GM23248 (cell line): ENCODE measurements at regions not wholly inside any gene's neighbourhood (a gene's known extent, or its start where the extent isn't known, plus 50 kb on each side); places are given as distances from the start of the nearest gene placed in this dataset.
A peak's percentile ranks its signal among the peaks of the same experiment; 100 is the strongest.

Experiments used
- DNase-seq: peaks from one replicate; pipeline ENCODE4 v3.0.0-alpha.2; 2015
- H2AFZ ChIP-seq: fragments of 200-600 bp; sonication (generic); 2 replicates; pipeline ENCODE4 v1.6.1; 2016; ENCODE audit warnings: antibody characterized with exemption
- H3F3A ChIP-seq: fragments of 200-600 bp; sonication (generic); 2 replicates; pipeline ENCODE4 v1.6.1; 2016; ENCODE audit warnings: mild to moderate bottlenecking, antibody characterized with exemption, mixed run types; ENCODE audit not compliant: insufficient read depth
- H3K27ac ChIP-seq: fragments of 200-600 bp; sonication (generic); 2 replicates; pipeline ENCODE4 v1.5.1; 2016; ENCODE audit warnings: mild to moderate bottlenecking
- H3K27me3 ChIP-seq: fragments of 200-600 bp; sonication (generic); replicated peaks from 2 replicates; pipeline ENCODE4 v1.6.1; 2016; ENCODE audit warnings: mild to moderate bottlenecking; ENCODE audit not compliant: insufficient read depth
- H3K36me3 ChIP-seq: fragments of 200-600 bp; sonication (generic); 2 replicates; pipeline ENCODE4 v1.6.1; 2016; ENCODE audit warnings: low read depth, mild to moderate bottlenecking
- H3K4me1 ChIP-seq: fragments of 200-600 bp; sonication (generic); 2 replicates; pipeline ENCODE4 v1.6.1; 2016; ENCODE audit warnings: mild to moderate bottlenecking; ENCODE audit not compliant: insufficient read depth
- H3K4me2 ChIP-seq: fragments of 200-600 bp; sonication (generic); one replicate; pipeline ENCODE4 v1.6.1; 2016; ENCODE audit warnings: mild to moderate bottlenecking; ENCODE audit not compliant: unreplicated experiment
- H3K4me3 ChIP-seq: fragments of 200-600 bp; sonication (generic); 2 replicates; pipeline ENCODE4 v1.5.1; 2016; ENCODE audit warnings: mild to moderate bottlenecking
- H3K79me2 ChIP-seq: fragments of 200-600 bp; sonication (generic); 2 replicates; pipeline ENCODE4 v1.6.1; 2016; ENCODE audit warnings: mild to moderate bottlenecking; ENCODE audit not compliant: insufficient read depth
- H3K9ac ChIP-seq: fragments of 200-600 bp; sonication (generic); 2 replicates; pipeline ENCODE4 v1.6.1; 2016; ENCODE audit warnings: mild to moderate bottlenecking
- H3K9me2 ChIP-seq: fragments of 200-600 bp; sonication (generic); 2 replicates; pipeline ENCODE4 v1.6.1; 2016; ENCODE audit warnings: mixed run types, mild to moderate bottlenecking, moderate library complexity; ENCODE audit not compliant: insufficient read depth
- H3K9me3 ChIP-seq: fragments of 200-600 bp; sonication (generic); one replicate; pipeline ENCODE4 v1.6.1; 2017; ENCODE audit warnings: low read depth
- H4K20me1 ChIP-seq: fragments of 200-600 bp; sonication (generic); 2 replicates; pipeline ENCODE4 v1.6.0; 2016; ENCODE audit not compliant: insufficient read depth
- EZH2 ChIP-seq: fragments of 200-600 bp; sonication (generic); IDR thresholded peaks from 2 replicates; pipeline ENCODE4 v1.6.1; 2018; ENCODE audit warnings: antibody characterized with exemption, mild to moderate bottlenecking; ENCODE audit not compliant: insufficient read depth, poor library complexity, severe bottlenecking
- EZH2phosphoT487 ChIP-seq: fragments of 200-600 bp; sonication (generic); IDR thresholded peaks from 2 replicates; pipeline ENCODE4 v1.6.1; 2018; ENCODE audit warnings: antibody characterized with exemption, moderate library complexity, mild to moderate bottlenecking, low read depth; ENCODE audit not compliant: insufficient read depth
- WGBS, 2 experiments: methylation state at CpG; one replicate each; pipeline ENCODE4 v1.1.6; 2015 to 2017; ENCODE audit warnings: low lambda C conversion rate in 2 of 2, low coverage in 1 of 2; ENCODE audit errors: missing lambda C conversion rate in 2 of 2; 5-methylcytosine and 5-hydroxymethylcytosine counted together
- in situ Hi-C: fragments of 300-500 bp; cut with MboI; formaldehyde crosslinking; loops from 2 replicates; pipeline ENCODE4 v1.15.0; 2020

- Histone ChIP-seq H3K4me2 (no peak overlapping the region), H3K27ac (no peak overlapping the region), H3K9me3 (no peaks in the 10 kb centered on the region), H3K9me2 (no peaks in the 10 kb centered on the region), H3K36me3 (no peaks in the 10 kb centered on the region), H2AFZ (peak overlapping the region; percentile 45; the same call in 1 of the 2 replicates), H3K79me2 (no peaks in the 10 kb centered on the region), H3K9ac (no peak overlapping the region), H4K20me1 (no peaks in the 10 kb centered on the region), H3K27me3 (no peaks in the 10 kb centered on the region), H3K4me3 (no peak overlapping the region), H3K4me1 (0 out of 2 replicates have a peak, but pooled peaks cover 3% of the 10 kb centered on the region), H3F3A (no peaks in the 10 kb centered on the region)
- DNase-seq: no peak
- in situ Hi-C loops: no loop called here
- 51 to 61% methylated on average over 7 of the region's 7 CpGs for WGBS, 2 experiments
- TF ChIP-seq EZH2phosphoT487 (no peak), EZH2 (no peak)
These were observed 109.3 kb upstream of the SNX19 start for GRCh38 chr11:131025421-131026125.

GRCh38 chr11:131027491-131027890, 111.2 kb upstream of the SNX19 start:
- no peaks in the 10 kb centered on the region for H3K36me3 ChIP-seq
- H3K9ac ChIP-seq: no peak overlapping the region
- DNase-seq: no peak
- no peaks in the 10 kb centered on the region for H3K9me2 ChIP-seq
- H3K4me3 ChIP-seq: no peak overlapping the region
- WGBS, 2 experiments: 69 to 78% methylated on average over 2 of the region's 2 CpGs
- no peak overlapping the region for H3K27ac ChIP-seq
- peaks cover 3% of the 10 kb centered on the region for H3F3A ChIP-seq
- H3K27me3 ChIP-seq: no peaks in the 10 kb centered on the region
- no peak overlapping the region for H2AFZ ChIP-seq
- in situ Hi-C loops: no loop called here
- no peaks in the 10 kb centered on the region for H3K9me3 ChIP-seq
- H3K4me1 ChIP-seq: peaks cover 5% of the 10 kb centered on the region
- no peaks in the 10 kb centered on the region for H4K20me1 ChIP-seq
- TF ChIP-seq EZH2 (no peak), EZH2phosphoT487 (no peak)
- no peak overlapping the region for H3K4me2 ChIP-seq
- H3K79me2 ChIP-seq: no peaks in the 10 kb centered on the region

- Histone ChIP-seq H3K79me2 (no peaks in the 10 kb centered on the region), H3K27me3 (no peaks in the 10 kb centered on the region), H3K4me3 (no peak overlapping the region), H4K20me1 (no peaks in the 10 kb centered on the region), H3K9me2 (no peaks in the 10 kb centered on the region), H3K4me2 (peak overlapping the region; percentile 52), H3K9me3 (no peaks in the 10 kb centered on the region), H3K36me3 (no peaks in the 10 kb centered on the region), H3F3A (peaks cover 22% of the 10 kb centered on the region), H3K4me1 (peaks cover 18% of the 10 kb centered on the region), H3K9ac (0 out of 2 replicates have a peak overlapping the region, but pooled peaks have one; percentile 6), H3K27ac (peak overlapping the region; percentile 72), H2AFZ (no peak overlapping the region)
- in situ Hi-C loops: no loop called here
- 16 to 22% methylated on average over 5 of the region's 5 CpGs for WGBS, 2 experiments
- peak; percentile 96 for DNase-seq
- TF ChIP-seq EZH2 (no peak), EZH2phosphoT487 (no peak)
These were observed 116.9 kb upstream of the SNX19 start for GRCh38 chr11:131033151-131033651.

- in situ Hi-C loops: no loop called here
- 69 to 70% methylated on average over 5 of the region's 5 CpGs for WGBS, 2 experiments
- Histone ChIP-seq H3K36me3 (no peaks in the 10 kb centered on the region), H3K79me2 (no peaks in the 10 kb centered on the region), H3F3A (peaks cover 31% of the 10 kb centered on the region), H4K20me1 (no peaks in the 10 kb centered on the region), H3K27ac (no peak overlapping the region), H3K4me3 (no peak overlapping the region), H3K4me1 (peaks cover 32% of the 10 kb centered on the region), H3K9ac (no peak overlapping the region), H3K4me2 (no peak overlapping the region), H2AFZ (no peak overlapping the region), H3K27me3 (no peaks in the 10 kb centered on the region), H3K9me3 (no peaks in the 10 kb centered on the region), H3K9me2 (no peaks in the 10 kb centered on the region)
- TF ChIP-seq EZH2 (no peak), EZH2phosphoT487 (no peak)
- no peak for DNase-seq
These were observed 120.2 kb upstream of the SNX19 start for GRCh38 chr11:131036514-131036913.
